ENCODE measurements at regions not wholly inside any gene's neighbourhood (a gene's known extent, or its start where the extent isn't known, plus 50 kb on each side); places are given as distances from the start of the nearest gene placed in this dataset.

GRCh38 chr5:173691931-173692330 is 75.5 kb upstream of the BOD1 start:
- no peak for DNase-seq

DNA sequence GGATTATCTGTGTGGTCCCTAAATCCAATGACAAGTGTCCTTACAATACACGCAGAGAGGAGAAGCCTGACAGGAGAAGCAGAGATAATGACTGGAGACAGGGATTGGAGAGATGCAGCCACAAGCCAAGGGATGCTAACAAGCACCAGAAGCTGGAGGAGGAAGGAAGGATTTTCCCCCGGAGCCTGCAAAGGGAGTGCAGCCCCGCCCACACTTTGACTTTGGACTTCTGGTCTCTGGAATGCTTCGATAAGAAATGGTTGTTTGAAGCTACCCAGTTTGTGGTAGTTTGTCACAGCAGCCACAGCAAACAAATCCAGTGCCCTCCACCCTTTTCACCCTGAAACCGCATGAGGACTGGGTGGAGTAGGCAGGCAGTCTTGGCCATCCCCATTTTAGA is 77.2 kb upstream of the BOD1 start:
- DNase-seq: no peak

- DNase-seq: no peak
Observed at GRCh38 chr5:173696216-173696615, 79.8 kb upstream of the BOD1 start.

DNA sequence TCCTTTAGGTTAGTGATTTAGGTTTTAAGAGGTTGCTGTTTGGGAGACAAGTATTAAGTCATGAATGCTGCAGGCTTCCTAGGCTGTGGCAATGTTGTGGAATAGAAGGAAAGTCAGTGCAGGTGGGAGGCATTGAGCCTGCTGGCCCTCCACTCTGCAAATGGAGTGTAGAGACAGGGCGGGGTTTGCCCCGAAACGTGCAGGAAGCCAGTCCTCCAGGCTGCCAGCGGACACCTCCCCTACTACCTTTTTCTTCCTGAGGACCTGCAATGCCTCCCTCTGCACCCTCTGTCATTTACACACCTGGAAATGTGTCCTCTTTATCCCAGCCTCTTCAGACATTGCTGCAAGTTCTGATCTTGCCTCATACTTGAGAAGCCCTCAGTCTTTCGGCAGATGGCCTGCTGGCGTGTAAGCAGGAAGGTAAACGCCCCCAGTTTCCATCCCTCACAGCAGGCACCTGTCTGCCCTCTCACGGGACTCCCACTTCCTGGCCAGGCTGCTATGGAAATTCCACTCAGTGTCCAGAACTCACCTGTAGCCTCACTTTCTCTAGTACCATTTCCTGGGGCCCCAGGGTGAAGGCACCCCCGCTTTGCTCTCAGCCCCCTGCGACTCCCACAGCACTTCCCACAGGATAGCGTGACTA is 81.6 kb upstream of the BOD1 start:
- no peak for DNase-seq

- DNase-seq: no peak
Observed at GRCh38 chr5:173699966-173700365, 83.5 kb upstream of the BOD1 start.

- no peak for DNase-seq
Observed at GRCh38 chr5:173703466-173703865, 87.0 kb upstream of the BOD1 start.

GRCh38 chr5:173704615-173705511 is 88.4 kb upstream of the BOD1 start:
- no peak for DNase-seq

DNA sequence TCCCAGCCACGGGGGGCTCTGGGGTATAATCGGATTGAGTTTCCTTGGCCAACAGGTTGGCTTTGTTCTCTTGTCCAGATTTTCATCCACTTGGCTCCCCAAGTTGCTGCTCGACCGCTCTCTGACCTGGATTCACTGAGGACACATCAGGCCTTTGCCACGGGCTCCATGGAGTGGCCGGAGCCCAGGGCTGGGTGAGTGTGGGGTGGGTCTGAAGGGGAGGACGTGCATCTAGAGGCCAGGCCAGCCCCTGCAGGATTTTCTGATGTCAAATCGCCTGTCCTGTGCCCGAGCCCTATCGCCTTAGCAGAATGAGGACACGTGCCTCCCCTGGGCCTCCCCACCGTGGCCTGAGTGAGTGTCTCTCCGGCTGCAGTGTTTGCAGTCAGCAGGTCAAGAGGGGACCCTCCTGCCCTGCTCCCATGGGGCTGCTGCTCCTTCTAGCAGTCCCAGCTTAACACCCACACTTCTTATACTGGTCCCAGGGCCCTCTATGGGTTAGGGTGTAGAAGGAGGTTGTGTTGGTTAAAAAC is 89.1 kb upstream of the BOD1 start:
- DNase-seq: no peak

DNA sequence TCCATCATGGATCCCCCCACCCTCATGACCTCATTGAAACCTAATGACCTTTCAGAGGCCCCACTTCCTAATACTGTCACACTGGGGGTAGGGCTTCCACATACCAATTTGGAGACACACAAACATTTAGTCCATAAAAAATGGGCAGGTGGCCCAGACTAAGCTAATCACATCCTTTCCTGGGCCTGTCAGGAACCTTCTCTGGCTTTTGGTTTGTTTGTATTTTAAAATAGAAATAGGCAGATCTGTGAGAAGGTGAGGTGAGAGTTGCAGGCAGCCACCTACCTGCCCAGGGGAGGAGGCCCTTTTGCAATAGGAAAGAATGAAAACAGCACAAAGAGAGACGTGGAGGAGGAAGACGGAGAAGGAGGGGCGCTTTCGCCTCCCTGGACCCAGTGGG is 90.2 kb upstream of the BOD1 start:
- no peak for DNase-seq

GRCh38 chr5:173707392-173707791 is 90.9 kb upstream of the BOD1 start:
- no peak for DNase-seq

- no peak for DNase-seq
Observed at GRCh38 chr5:173709145-173709544, 92.7 kb upstream of the BOD1 start.

GRCh38 chr5:173709761-173710160 is 93.3 kb upstream of the BOD1 start:
- DNase-seq: no peak

GRCh38 chr5:173710528-173710927 is 94.1 kb upstream of the BOD1 start:
- no peak for DNase-seq

- DNase-seq: no peak
Observed at GRCh38 chr5:173711466-173711865, 95.0 kb upstream of the BOD1 start.

DNA sequence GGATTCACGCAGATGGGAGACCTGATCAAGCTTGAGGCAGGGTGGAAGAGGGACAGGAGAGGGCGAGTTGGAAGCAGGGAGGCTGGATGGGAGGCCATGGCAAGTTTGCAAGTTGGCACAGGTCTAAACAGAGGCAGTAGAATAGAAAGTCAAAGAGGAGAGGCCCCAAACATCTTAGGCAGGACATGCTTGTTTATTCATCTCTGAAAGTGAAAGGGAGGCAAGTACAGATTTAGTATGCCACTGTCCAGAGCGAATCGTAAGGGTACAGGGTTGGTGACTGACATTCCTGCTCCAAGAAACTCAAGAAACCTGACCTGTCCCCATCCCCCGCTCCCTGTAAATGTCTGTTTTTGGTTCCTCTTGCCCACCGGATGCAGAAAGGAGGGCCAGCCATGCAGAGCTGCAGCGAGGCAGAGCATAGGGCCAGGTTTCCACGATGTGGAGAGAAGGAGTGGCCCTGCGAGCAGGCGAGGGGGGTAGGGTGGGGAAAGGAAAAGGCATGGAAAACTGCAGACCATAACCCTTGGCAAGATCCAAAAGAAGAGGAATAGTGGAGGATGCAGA is 96.2 kb upstream of the BOD1 start:
- DNase-seq: no peak

- no peak for DNase-seq
Observed at GRCh38 chr5:173714551-173715428, 98.3 kb upstream of the BOD1 start.

GRCh38 chr5:173715607-173716006 is 99.2 kb upstream of the BOD1 start:
- DNase-seq: no peak

GRCh38 chr5:173716058-173716682 is 99.7 kb upstream of the BOD1 start:
- DNase-seq: no peak

- no peak for DNase-seq
Observed at GRCh38 chr5:173717959-173718358, 101.5 kb upstream of the BOD1 start.

DNA sequence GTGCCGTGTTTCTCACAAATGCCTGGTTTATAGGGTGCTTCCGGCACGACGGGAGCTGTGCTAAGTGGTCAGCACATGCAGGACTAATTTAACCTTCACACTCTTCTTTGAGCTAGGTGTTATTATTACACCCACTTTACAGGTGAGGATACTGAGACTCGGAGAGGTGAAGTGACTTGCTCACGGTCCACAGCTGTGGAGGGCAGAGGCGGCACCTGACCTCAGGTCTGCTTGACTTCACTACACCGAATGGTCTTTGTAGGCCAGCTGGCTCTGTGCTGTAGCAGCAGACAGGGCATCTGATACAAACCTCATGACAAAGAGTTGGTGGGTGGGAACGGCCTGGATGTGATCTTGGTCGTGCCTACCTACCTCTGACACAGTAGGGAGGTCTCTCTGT is 102.0 kb upstream of the BOD1 start:
- DNase-seq: no peak

DNA sequence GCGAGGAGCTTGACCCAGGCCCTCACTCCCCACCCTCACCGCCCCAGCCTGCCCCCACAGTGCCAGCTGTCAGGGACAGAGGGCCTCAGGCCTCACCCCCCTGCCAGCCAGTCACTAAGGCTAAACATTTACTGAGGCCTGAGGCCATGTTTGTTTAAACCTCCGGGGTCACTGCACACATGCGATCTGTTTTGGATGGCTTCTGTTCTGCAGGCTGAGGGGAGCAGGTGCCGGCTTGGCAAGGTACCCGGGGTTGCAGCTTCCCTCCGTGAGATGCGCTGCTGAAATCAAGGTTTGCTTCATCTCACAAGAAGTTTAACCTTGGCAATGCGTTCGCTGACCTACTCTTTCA is 103.3 kb upstream of the BOD1 start:
- no peak for DNase-seq
